Choroid plexus epithelial cell (primary cell): ENCODE measurements at regions not wholly inside any gene's neighbourhood (a gene's known extent, or its start where the extent isn't known, plus 50 kb on each side); places are given as distances from the start of the nearest gene placed in this dataset.

Experiments used
- DNase-seq: peaks from one replicate; pipeline ENCODE4 v3.0.0-alpha.2; 2010; ENCODE audit warnings: low read depth
- H3K4me3 ChIP-seq: 2 replicates; pipeline ENCODE4 v1.5.1; 2011; ENCODE audit warnings: low read depth, mild to moderate bottlenecking, control low read depth, low read length, moderate library complexity
- CTCF ChIP-seq: conservative IDR thresholded peaks from 2 replicates; pipeline ENCODE4 v1.5.1; 2011; ENCODE audit warnings: low read depth, mild to moderate bottlenecking, control low read depth, inconsistent platforms, low read length, moderate library complexity

- no peak overlapping the region for H3K4me3 ChIP-seq
- DNase-seq = no peak
- TF ChIP-seq CTCF = no peak
These were observed 883.4 kb upstream of the CDH2 start for GRCh38 chr18:29060349-29060748.

GRCh38 chr18:29057703-29058102, 880.8 kb upstream of the CDH2 start:
- DNase-seq = no peak
- H3K4me3 ChIP-seq = no peak overlapping the region
- no peak for TF ChIP-seq CTCF

GRCh38 chr18:29056800-29057199, 879.9 kb upstream of the CDH2 start:
- DNase-seq = no peak
- no peak for TF ChIP-seq CTCF
- H3K4me3 ChIP-seq = no peak overlapping the region

GRCh38 chr18:29041976-29042375, 865.0 kb upstream of the CDH2 start:
- no peak for TF ChIP-seq CTCF
- no peak for DNase-seq
- H3K4me3 ChIP-seq = no peak overlapping the region

- TF ChIP-seq CTCF = no peak
These were observed 857.4 kb upstream of the CDH2 start for GRCh38 chr18:29034113-29034856.

GRCh38 chr18:29028560-29028959, 851.6 kb upstream of the CDH2 start:
- peak; percentile 2 for DNase-seq
- TF ChIP-seq CTCF = no peak
- no peak overlapping the region for H3K4me3 ChIP-seq

More at GRCh38 chr18:29034113-29034856, 857.4 kb upstream of the CDH2 start:
- DNase-seq = peak; percentile 13
- H3K4me3 ChIP-seq = no peak overlapping the region

- no peak overlapping the region for H3K4me3 ChIP-seq
- no peak for TF ChIP-seq CTCF
- DNase-seq = no peak
These were observed 842.0 kb upstream of the CDH2 start for GRCh38 chr18:29018976-29019375.
